22Rv1 (cell line): ENCODE measurements at regions not wholly inside any gene's neighbourhood (a gene's known extent, or its start where the extent isn't known, plus 50 kb on each side); places are given as distances from the start of the nearest gene placed in this dataset.

Source experiments
- CTCF ChIP-seq: fragments of 450-650 bp; IDR thresholded peaks from 2 replicates; pipeline ENCODE4 v1.5.1; 2017; ENCODE audit warnings: mild to moderate bottlenecking
- ZFX ChIP-seq: fragments of 450-650 bp; IDR thresholded peaks from 2 replicates; pipeline ENCODE4 v1.6.1; 2017; ENCODE audit warnings: antibody characterized with exemption, borderline replicate concordance

- TF ChIP-seq CTCF (no peak), ZFX (no peak)
Measured at GRCh38 chr9:19725970-19726369, 62.9 kb downstream of the SLC24A2 start.
